ENCODE measurements at regions not wholly inside any gene's neighbourhood (a gene's known extent, or its start where the extent isn't known, plus 50 kb on each side); places are given as distances from the start of the nearest gene placed in this dataset.
A peak's percentile ranks its signal among the peaks of the same experiment; 100 is the strongest.

GRCh38 chr9:73234008-73234360 is 82.3 kb downstream of the ANXA1 start:
- no peak for DNase-seq (ENCODE audit: low read depth)
- TF ChIP-seq CTCF (conservative IDR thresholded peaks at IDR 0.05; ENCODE audit: control insufficient read depth, insufficient read depth, low read depth, low read length), result no peak
- H3K4me3 ChIP-seq (ENCODE audit: control insufficient read depth, low read depth, low read length), result no peak overlapping the region

- DNase-seq (ENCODE audit: low read depth), result no peak
- no peak overlapping the region for H3K4me3 ChIP-seq (ENCODE audit: control insufficient read depth, low read depth, low read length)
- TF ChIP-seq CTCF (conservative IDR thresholded peaks at IDR 0.05; ENCODE audit: control insufficient read depth, insufficient read depth, low read depth, low read length), result no peak
Measured at GRCh38 chr9:73237140-73237539, 85.5 kb downstream of the ANXA1 start.

GRCh38 chr9:73239570-73240265 is 88.1 kb downstream of the ANXA1 start:
- DNase-seq (ENCODE audit: low read depth), result peak; percentile 58
- TF ChIP-seq CTCF (conservative IDR thresholded peaks at IDR 0.05; ENCODE audit: control insufficient read depth, insufficient read depth, low read depth, low read length), result no peak
- H3K4me3 ChIP-seq (ENCODE audit: control insufficient read depth, low read depth, low read length), result no peak overlapping the region

GRCh38 chr9:73243078-73243477 is 91.4 kb downstream of the ANXA1 start:
- H3K4me3 ChIP-seq (ENCODE audit: control insufficient read depth, low read depth, low read length), result no peak overlapping the region
- TF ChIP-seq CTCF (conservative IDR thresholded peaks at IDR 0.05; ENCODE audit: control insufficient read depth, insufficient read depth, low read depth, low read length), result no peak
- no peak for DNase-seq (ENCODE audit: low read depth)

- no peak for TF ChIP-seq CTCF (conservative IDR thresholded peaks at IDR 0.05; ENCODE audit: control insufficient read depth, insufficient read depth, low read depth, low read length)
- DNase-seq (ENCODE audit: low read depth), result no peak
- no peak overlapping the region for H3K4me3 ChIP-seq (ENCODE audit: control insufficient read depth, low read depth, low read length)
Measured at GRCh38 chr9:73259086-73259696, 107.5 kb downstream of the ANXA1 start.

GRCh38 chr9:73260506-73260905 is 108.8 kb downstream of the ANXA1 start:
- H3K4me3 ChIP-seq (ENCODE audit: control insufficient read depth, low read depth, low read length), result no peak overlapping the region
- no peak for DNase-seq (ENCODE audit: low read depth)
- TF ChIP-seq CTCF (conservative IDR thresholded peaks at IDR 0.05; ENCODE audit: control insufficient read depth, insufficient read depth, low read depth, low read length), result no peak
